IMR-90 (cell line): ENCODE measurements at regions not wholly inside any gene's neighbourhood (a gene's known extent, or its start where the extent isn't known, plus 50 kb on each side); places are given as distances from the start of the nearest gene placed in this dataset.

ENCODE experiments used
- ATAC-seq: fragments of 200-7000 bp; cut with Tn5 transposase; 2 replicates; pipeline ENCODE4 v1.9.1; 2020; ENCODE audit warnings: low read depth, mild to moderate bottlenecking, moderate library complexity
- BruUV-seq: library from RNA; stranded (reverse); fragments of 400-500 nt; replicated peaks from 2 replicates; lab custom pipeline; 2021; lab: Mats Ljungman, UMichigan
- CTCF ChIA-PET: fragments of 300-600 bp; formaldehyde crosslinking; extraction: SDS; loops from one replicate; lab custom pipeline; 2021; ENCODE audit warnings: antibody characterized with exemption; lab: Yijun Ruan, JAX
- POLR2A ChIA-PET: fragments of 300-600 bp; sonication (Branson Sonifier 250); formaldehyde crosslinking; loops from one replicate; lab custom pipeline; 2022; ENCODE audit warnings: antibody characterized with exemption; ENCODE audit not compliant: unreplicated experiment; lab: Charles Lee
- DNase-seq: peaks from one replicate; pipeline ENCODE4 v3.0.0; 2013
- H2AFZ ChIP-seq: replicated peaks from 2 replicates; pipeline ENCODE3; 2013; ENCODE audit warnings: low read length, mild to moderate bottlenecking; ENCODE audit not compliant: poor library complexity
- H2AK5ac ChIP-seq: 2 replicates; pipeline ENCODE4 v1.6.1; 2013; ENCODE audit warnings: low read depth, low read length, inconsistent platforms
- H2AK9ac ChIP-seq: replicated peaks from 2 replicates; pipeline ENCODE3; 2013; ENCODE audit warnings: mild to moderate bottlenecking, low read depth, low read length, moderate library complexity; ENCODE audit not compliant: poor library complexity
- H2BK120ac ChIP-seq: 2 replicates; pipeline ENCODE4 v1.6.1; 2013; ENCODE audit warnings: low read depth, low read length, inconsistent platforms
- H2BK15ac ChIP-seq: 3 replicates; pipeline ENCODE4 v1.6.1; 2013; ENCODE audit warnings: low read depth, low read length, inconsistent platforms
- H2BK20ac ChIP-seq: 2 replicates; pipeline ENCODE4 v1.6.1; 2013; ENCODE audit warnings: low read depth, mild to moderate bottlenecking, inconsistent platforms, low read length, moderate library complexity
- H2BK5ac ChIP-seq: 2 replicates; pipeline ENCODE4 v1.6.1; 2013; ENCODE audit warnings: mild to moderate bottlenecking, low read depth, low read length, inconsistent platforms; ENCODE audit not compliant: poor library complexity, severe bottlenecking
- H3K14ac ChIP-seq: replicated peaks from 2 replicates; pipeline ENCODE4 v1.6.1; 2013; ENCODE audit warnings: low read depth, low read length, inconsistent platforms
- H3K18ac ChIP-seq: 2 replicates; pipeline ENCODE4 v1.6.1; 2013; ENCODE audit warnings: low read depth, low read length, control low read depth
- H3K23ac ChIP-seq: 2 replicates; pipeline ENCODE4 v1.6.1; 2013; ENCODE audit warnings: low read depth, low read length, inconsistent platforms
- H3K27ac ChIP-seq: 2 replicates; pipeline ENCODE4 v1.5.1; 2013; ENCODE audit warnings: mild to moderate bottlenecking, control low read depth, low read length; ENCODE audit not compliant: insufficient read depth
- H3K27me3 ChIP-seq: 2 replicates; pipeline ENCODE4 v1.6.1; 2013; ENCODE audit warnings: low read length; ENCODE audit not compliant: control insufficient read depth, insufficient read depth
- H3K36me3 ChIP-seq: 2 replicates; pipeline ENCODE4 v1.6.1; 2013; ENCODE audit warnings: low read length, mixed read lengths; ENCODE audit not compliant: control insufficient read depth, insufficient read depth
- H3K4ac ChIP-seq: 2 replicates; pipeline ENCODE4 v1.6.1; 2013; ENCODE audit warnings: low read depth, low read length, inconsistent platforms
- H3K4me1 ChIP-seq: 2 replicates; pipeline ENCODE4 v1.6.1; 2013; ENCODE audit warnings: low read length, mixed read lengths; ENCODE audit not compliant: control insufficient read depth, insufficient read depth
- H3K4me2 ChIP-seq: 2 replicates; pipeline ENCODE4 v1.6.1; 2013; ENCODE audit warnings: low read depth, mild to moderate bottlenecking, control low read depth, low read length, moderate library complexity
- H3K4me3 ChIP-seq: 2 replicates; pipeline ENCODE4 v1.5.1; 2013; ENCODE audit warnings: low read depth, mild to moderate bottlenecking, control low read depth, low read length, moderate library complexity; ENCODE audit not compliant: insufficient read depth
- H3K56ac ChIP-seq: 2 replicates; pipeline ENCODE4 v1.6.1; 2013; ENCODE audit warnings: low read length, inconsistent platforms; ENCODE audit not compliant: insufficient read depth; ENCODE audit errors: extremely low read depth
- H3K79me1 ChIP-seq, 2 experiments: 2 replicates each; pipeline ENCODE4 v1.6.1; 2013; ENCODE audit warnings: low read length in 2 of 2, inconsistent platforms in 1 of 2, low read depth in 1 of 2
- H3K9ac ChIP-seq: 2 replicates; pipeline ENCODE4 v1.6.1; 2013; ENCODE audit warnings: low read depth, low read length, control low read depth
- H3K9me1 ChIP-seq: 2 replicates; pipeline ENCODE4 v1.6.1; 2013; ENCODE audit warnings: low read length, inconsistent platforms; ENCODE audit not compliant: insufficient read depth
- H3K9me3 ChIP-seq: 2 replicates; pipeline ENCODE4 v1.6.1; 2013; ENCODE audit warnings: low read length; ENCODE audit not compliant: control insufficient read depth, insufficient read depth
- H4K20me1 ChIP-seq: 2 replicates; pipeline ENCODE4 v1.6.1; 2013; ENCODE audit warnings: low read length, inconsistent platforms; ENCODE audit not compliant: insufficient read depth
- H4K5ac ChIP-seq: 2 replicates; pipeline ENCODE4 v1.6.1; 2013; ENCODE audit warnings: mild to moderate bottlenecking, low read depth, low read length, control low read depth
- H4K8ac ChIP-seq, 2 experiments: 2 replicates each; pipeline ENCODE4 v1.6.1; 2013; ENCODE audit warnings: low read depth in 2 of 2, low read length in 2 of 2, control low read depth in 1 of 2, inconsistent platforms in 1 of 2
- H4K91ac ChIP-seq: 2 replicates; pipeline ENCODE4 v1.6.1; 2013; ENCODE audit warnings: low read depth, low read length, inconsistent platforms; ENCODE audit not compliant: insufficient read depth
- CTCF ChIP-seq: conservative IDR thresholded peaks from 2 replicates; pipeline ENCODE4 v1.5.1; 2012; ENCODE audit warnings: mild to moderate bottlenecking, low read depth, low read length, improper control_type of control experiment
- ELK1 ChIP-seq: fragments of 150-350 bp; IDR thresholded peaks from 2 replicates; pipeline ENCODE4 v1.6.1; 2016; ENCODE audit warnings: low read depth, mild to moderate bottlenecking, low read length, moderate library complexity, borderline replicate concordance
- FOS ChIP-seq: fragments of 150-350 bp; IDR thresholded peaks from 2 replicates; pipeline ENCODE4 v1.6.1; 2016; ENCODE audit warnings: low read depth, low read length
- MAFK ChIP-seq: IDR thresholded peaks from 2 replicates; pipeline ENCODE4 v1.6.1; 2012; ENCODE audit warnings: low read depth, low read length, improper control_type of control experiment
- MAZ ChIP-seq: IDR thresholded peaks from 2 replicates; pipeline ENCODE4 v1.6.1; 2012; ENCODE audit warnings: low read depth, mild to moderate bottlenecking, low read length, improper control_type of control experiment, moderate library complexity, borderline replicate concordance
- MXI1 ChIP-seq: IDR thresholded peaks from 2 replicates; pipeline ENCODE4 v1.6.1; 2012; ENCODE audit warnings: low read depth, mild to moderate bottlenecking, low read length, moderate library complexity, borderline replicate concordance
- RCOR1 ChIP-seq: IDR thresholded peaks from 2 replicates; pipeline ENCODE4 v1.6.1; 2012; ENCODE audit warnings: mild to moderate bottlenecking, low read length, improper control_type of control experiment; ENCODE audit not compliant: insufficient replicate concordance
- RFX5 ChIP-seq: IDR thresholded peaks from 2 replicates; pipeline ENCODE4 v1.8.0; 2012; ENCODE audit warnings: low read depth, mild to moderate bottlenecking, low read length, moderate library complexity
- USF2 ChIP-seq: fragments of 150-350 bp; IDR thresholded peaks from 2 replicates; pipeline ENCODE4 v1.6.1; 2017; ENCODE audit warnings: mild to moderate bottlenecking, antibody characterized with exemption, low read length, low read depth
- WGBS, 2 experiments: methylation state at CpG; one replicate each; pipeline versions ENCODE4 v1.1.5 to v1.1.7; 2013; ENCODE audit warnings: missing lambda C conversion rate in 2 of 2; ENCODE audit not compliant: insufficient read length in 1 of 2; ENCODE audit errors: extremely low coverage in 2 of 2; 5-methylcytosine and 5-hydroxymethylcytosine counted together
- dilution Hi-C: fragments of 300-500 bp; cut with HindIII; formaldehyde crosslinking; loops from one replicate; pipeline ENCODE4 v1.14.3; 2018; ENCODE audit warnings: low sequenced_read_pairs; ENCODE audit not compliant: unreplicated experiment
- in situ Hi-C: fragments of 300-500 bp; cut with MboI; formaldehyde crosslinking; loops from 3 replicates; pipeline ENCODE4 v1.14.3; 2019; ENCODE audit warnings: low sequenced_read_pairs, inconsistent platforms, mixed read lengths
- intact Hi-C: fragments of 100-400 bp; cut with micrococcal nuclease; formaldehyde crosslinking; loops from 2 replicates; pipeline ENCODE4 v1.10.0; 2022

- Histone ChIP-seq H3K18ac (no peak overlapping the region), H3K56ac (no peak overlapping the region), H3K4me1 (no peaks in the 10 kb centered on the region), H4K8ac (no peak overlapping the region), H3K23ac (no peak overlapping the region), H3K27ac (no peak overlapping the region), H3K27me3 (no peaks in the 10 kb centered on the region), H2BK120ac (no peak overlapping the region), H2BK5ac (no peak overlapping the region), H2AK5ac (no peak overlapping the region), H2AK9ac (no peak overlapping the region), H3K4ac (no peak overlapping the region), H3K79me1 (no peaks in the 10 kb centered on the region), H2BK15ac (no peak overlapping the region), H2AFZ (no peak overlapping the region), H4K20me1 (no peaks in the 10 kb centered on the region), H3K14ac (no peak overlapping the region), H3K36me3 (no peaks in the 10 kb centered on the region), H2BK20ac (no peak overlapping the region), H4K91ac (no peak overlapping the region), H4K5ac (no peak overlapping the region), H3K9me3 (no peaks in the 10 kb centered on the region), H3K9ac (no peak overlapping the region), H3K4me3 (no peak overlapping the region), H3K9me1 (no peaks in the 10 kb centered on the region), H3K4me2 (no peak overlapping the region)
- dilution Hi-C loops: no loop called here
- ChIA-PET POLR2A (no interaction called here), CTCF (no interaction called here)
- ATAC-seq (no peak), DNase-seq (no peak)
- no TSS peak for BruUV-seq
- in situ Hi-C loops: loop anchor here (25.0 kb wide), 1 partner anchor 412 kb away; no protein-coding TSS in a partner anchor
- WGBS, 2 experiments: no CpG with 5 or more reads among the region's 2 CpGs
- TF ChIP-seq RFX5 (no peak), MAZ (no peak), CTCF (no peak), USF2 (no peak), RCOR1 (no peak), MAFK (no peak), FOS (no peak), MXI1 (no peak), ELK1 (no peak)
- intact Hi-C loops: no loop called here
Measured at GRCh38 chr4:57448901-57449300, 338.7 kb upstream of the IGFBP7 start.
